GM18861 (cell line): ENCODE measurements at regions not wholly inside any gene's neighbourhood (a gene's known extent, or its start where the extent isn't known, plus 50 kb on each side); places are given as distances from the start of the nearest gene placed in this dataset.

ENCODE experiments used
- ATAC-seq: cut with Tn5 transposase; IDR thresholded peaks from one replicate; pipeline ENCODE4 v1.9.1; 2021; ENCODE audit not compliant: unreplicated experiment

DNA sequence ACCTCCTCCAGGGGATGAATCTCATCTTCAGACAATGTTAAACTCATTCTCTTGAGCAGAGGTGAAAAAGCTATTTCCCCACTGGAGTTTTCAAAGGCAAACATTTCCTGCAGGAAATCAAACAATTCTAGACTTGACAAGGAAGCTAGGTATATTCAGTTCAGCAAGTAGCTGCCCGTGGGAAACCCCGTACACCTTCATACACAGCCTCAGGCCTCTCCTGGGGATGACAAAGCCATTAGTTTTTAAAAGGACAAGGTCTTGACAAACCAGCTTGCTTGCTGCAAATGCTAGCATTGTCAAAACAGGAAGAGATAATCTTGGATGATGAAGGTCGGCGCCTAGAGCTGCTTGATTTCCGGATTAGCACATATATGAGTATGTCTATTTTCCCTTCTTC, 1630.8 kb upstream of the TENM4 start:
- ATAC-seq = no peak

DNA sequence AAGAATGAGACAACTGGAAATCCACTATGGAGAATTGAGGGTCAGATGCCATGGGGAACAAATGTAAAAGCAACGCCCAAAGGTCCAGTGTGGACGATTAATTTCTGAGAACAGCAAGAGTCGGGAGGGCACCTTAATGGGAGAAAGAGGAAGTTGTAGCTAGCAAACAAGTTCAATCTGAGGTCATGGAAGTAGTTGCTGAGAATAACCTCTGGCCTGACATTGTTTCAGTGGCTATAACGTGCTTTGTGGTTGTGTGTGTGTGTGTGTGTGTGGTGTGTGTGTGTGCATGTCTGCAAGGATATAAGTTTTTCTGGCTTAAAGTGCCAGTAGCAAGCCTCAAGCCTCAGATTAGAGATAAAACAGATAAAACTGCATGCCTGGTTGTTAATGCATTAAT, 1630.1 kb upstream of the TENM4 start:
- peak; percentile 93 for ATAC-seq

DNA sequence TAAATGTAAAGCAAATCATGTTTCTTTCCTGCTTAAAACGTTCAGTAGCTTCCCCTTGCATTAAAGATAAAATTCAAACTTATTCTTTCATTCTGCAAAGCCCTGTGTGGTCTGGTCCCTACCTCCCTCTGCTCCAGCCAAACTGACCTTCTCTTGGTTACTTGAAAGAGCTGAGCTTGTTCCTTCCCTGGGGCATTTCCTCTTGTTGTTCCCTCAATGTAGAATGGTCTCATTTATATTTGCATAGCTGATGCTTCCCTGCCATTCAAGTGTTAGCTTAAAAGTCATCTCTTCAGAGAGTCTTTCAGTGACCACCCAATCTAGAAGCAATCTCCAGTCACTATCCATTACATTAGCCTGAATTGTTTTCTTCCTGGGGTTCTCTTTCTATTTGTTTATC, 1618.5 kb upstream of the TENM4 start:
- ATAC-seq = no peak

DNA sequence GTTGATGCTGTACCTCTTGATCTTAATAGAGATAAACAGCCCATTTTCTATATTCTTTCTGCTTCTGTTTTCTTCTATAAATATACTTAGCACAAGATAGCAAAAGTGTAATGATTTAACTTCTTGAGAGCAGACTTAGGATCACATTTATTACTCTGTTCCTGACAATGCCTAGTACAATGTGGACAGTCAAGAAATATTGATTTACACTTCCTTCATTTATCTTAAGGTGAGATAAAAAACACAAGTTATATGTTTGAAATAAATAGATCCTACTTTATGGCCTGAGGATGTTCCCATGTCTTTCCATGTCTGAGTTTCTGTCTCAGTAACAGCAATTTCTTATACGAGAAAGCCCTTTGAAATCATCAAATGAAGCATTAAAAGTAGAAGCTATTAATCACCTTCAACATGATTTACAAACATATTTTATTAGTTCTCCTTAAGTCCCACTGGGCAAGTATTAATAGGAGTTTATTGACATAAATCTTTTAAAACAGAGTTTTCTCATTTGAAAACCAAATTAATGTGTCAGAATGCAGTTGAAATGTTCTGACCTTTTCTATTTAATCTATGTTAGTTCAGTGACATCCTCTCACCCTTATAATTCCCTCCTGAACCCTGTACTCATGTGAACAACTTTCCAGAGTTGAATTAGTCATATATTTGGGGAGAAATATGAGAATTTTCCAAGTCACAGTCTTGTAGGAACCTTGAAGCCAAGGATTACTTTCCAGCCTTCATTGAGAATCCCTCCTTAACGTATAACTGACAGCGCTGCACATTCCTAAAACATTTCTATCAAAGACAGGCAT, 1611.7 kb upstream of the TENM4 start:
- ATAC-seq = no peak

DNA sequence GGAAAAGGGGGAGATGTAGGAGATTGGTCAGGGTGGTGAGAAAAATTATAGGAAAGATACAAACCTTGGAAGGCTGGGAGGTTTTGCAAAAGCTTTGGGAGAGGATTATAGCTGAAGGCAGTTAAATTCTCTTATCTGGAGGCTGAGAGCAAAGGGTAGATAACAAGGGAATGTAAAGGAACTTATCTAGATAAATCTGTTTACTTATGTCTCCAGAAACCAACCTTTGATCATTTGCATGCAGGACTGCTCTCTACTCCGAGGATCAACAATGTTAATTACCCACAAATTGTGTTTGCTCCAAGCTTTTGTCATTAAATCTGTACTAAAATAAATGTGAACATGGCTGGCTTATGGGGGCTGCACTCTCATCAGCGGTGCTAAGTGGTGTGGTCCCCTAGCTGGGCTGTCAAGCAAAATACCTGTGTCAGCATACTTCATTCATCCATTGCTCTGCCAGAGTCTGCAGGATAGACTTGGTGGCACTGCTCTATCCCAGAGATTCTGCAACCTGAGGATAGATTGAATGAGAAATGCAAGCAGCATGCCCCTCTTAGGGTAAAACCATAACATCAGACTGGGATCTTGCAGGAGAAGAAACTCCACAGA, 1599.2 kb upstream of the TENM4 start:
- ATAC-seq = no peak

DNA sequence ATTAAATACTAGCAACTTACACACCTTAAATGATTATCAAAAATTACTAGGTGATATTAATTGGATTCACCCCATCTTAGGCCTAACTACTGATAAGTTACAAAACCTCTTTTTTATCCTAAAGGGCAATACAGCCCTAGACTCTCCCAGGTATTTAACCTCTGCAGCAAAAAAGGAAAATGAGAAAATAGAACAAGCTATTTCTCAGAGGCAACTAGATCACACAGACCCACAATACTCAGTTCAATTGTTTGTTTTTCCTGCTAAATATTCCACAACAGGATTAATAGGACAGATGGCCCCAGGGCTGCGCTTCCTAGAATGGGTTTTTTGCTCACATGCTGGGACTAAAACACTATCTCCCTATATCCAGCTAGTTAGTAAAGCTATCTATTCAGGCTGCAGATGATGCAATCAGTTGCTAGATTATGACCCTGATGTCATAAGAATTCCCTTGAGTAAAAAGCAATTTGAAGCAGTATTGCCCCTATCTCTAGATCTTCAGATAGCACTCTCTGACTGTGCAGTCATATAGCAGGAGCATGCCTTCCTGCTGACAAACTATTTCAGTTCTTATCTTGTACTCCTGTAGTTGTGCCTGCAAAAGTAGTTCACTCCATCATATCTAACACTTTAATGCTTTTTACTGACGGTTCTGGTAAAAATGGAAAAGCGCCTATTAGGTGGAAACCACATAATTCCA, 1595.5 kb upstream of the TENM4 start:
- ATAC-seq = no peak

DNA sequence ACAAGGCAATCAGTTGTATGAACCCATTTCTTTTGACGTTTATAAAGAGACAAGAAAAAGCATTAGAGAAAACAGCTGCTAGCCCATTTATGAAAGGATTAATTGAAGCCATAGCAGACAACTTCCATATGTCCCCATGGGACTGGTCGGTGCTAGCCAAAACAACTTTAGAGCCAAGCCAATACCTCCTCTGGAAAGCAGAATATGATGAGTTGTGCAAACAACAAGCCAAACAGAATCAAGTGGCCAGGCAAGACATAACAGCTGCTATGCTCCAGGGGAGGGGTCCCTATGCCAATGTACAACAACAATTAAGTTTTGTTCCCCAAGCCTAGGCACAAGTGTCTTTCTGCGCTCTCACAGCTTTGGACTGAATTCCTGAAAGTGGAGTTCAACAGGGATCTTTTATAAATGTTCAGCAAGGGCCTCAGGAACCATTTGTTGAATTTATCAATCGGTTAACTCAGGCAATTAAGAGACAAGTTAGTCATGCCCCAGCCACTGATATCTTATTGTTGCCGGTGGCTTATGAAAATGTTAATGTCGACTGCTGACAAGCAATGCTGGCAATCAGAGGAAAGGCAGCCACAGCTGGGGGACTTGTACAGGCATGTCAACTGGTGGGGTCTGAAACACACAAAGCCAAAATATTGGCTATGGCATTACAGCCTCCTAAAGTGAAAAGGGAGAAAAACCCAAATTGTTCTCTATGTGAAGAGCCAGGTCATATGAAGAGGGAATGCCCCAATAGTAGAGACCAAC, 1593.1 kb upstream of the TENM4 start:
- ATAC-seq = no peak

DNA sequence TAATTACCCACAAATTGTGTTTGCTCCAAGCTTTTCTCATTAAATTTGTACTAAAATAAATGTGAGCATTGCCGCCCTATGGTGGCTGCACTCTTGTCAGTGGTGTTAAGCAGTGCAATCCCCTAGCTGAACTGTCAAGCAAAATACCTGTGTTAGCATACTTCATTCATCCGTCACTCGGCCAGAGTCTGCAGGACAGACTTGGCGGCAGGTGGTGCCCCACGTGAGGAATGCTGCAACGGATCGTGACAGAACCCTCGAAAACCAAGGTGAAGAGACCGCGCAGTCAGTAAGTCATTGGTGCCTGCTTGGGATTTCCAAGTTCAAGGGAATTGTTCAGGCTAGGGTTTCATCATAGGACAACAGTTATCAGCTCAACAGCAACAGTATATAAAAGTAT, 1592.1 kb upstream of the TENM4 start:
- no peak for ATAC-seq

DNA sequence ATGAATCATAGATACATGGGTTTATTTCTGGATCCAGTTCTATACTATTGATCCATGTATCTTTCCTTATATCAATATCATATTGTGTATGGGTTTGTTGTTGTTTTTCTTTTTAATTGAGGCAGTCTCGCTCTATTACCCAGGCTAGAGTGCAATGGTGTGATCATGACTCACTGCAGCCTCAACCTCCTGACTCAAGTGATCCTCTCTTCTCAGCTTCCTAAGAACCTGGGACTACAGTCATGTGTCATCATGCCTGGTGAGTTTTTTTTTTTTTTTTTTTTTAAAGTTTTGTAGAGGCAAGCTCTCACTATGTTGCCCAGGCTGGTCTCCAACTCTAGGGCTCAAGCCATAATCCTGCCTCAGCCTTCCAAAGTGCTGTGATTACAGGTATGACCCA, 1589.4 kb upstream of the TENM4 start:
- ATAC-seq = no peak

DNA sequence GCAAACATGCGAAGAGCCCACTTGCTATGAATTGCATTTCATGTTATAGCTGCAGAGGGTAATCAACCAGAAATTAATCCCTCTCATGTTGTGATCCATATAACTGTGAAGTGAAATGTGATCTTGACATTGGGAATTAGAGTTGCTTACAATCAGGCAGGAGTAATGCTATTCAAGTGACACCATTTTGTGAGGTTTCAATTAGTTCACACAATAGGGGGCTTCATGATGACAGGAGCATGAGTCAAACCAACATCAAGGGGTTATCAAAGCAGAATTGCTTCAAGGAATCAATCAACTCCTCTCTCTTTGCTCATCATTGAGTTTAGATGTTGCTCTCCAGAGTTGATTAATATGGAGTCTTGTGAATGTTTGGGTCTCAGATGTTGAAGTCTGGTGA, 1585.2 kb upstream of the TENM4 start:
- no peak for ATAC-seq

DNA sequence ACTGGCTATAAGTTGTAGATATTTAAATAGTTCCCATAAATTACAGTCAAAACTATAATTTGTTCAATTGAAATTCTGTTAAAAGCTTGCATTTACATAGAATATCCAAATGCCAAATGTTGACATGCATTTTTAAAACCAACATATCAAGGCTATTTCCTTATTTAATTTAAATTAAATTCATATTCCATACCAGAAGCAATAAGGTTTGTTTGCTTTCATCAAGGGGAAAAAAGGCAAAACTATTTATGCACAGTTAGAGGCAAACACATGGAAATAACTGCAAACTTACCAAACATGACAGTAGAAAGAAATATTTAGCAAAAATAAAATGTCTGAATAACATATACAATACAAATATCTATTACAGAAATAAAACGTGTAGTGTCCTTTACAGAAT, 1581.2 kb upstream of the TENM4 start:
- no peak for ATAC-seq

DNA sequence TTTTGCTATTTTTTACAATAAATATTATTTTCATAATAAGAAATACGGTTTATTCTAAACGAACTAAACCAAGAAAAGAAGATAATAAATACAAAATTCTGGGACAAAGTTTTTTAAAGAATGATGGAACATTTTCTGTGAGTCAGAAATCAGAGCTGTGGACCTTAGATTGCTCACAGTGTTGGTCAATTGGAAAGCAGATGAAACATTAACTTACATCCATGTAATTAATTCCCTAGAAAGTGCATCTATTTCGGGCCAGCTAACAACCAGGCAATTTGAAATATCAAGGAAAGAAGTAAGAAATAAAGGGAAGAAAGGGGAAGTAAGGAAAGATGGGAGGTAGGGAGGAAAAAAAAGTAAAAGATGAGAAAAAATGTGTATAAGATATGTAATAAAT, 1569.8 kb upstream of the TENM4 start:
- no peak for ATAC-seq

DNA sequence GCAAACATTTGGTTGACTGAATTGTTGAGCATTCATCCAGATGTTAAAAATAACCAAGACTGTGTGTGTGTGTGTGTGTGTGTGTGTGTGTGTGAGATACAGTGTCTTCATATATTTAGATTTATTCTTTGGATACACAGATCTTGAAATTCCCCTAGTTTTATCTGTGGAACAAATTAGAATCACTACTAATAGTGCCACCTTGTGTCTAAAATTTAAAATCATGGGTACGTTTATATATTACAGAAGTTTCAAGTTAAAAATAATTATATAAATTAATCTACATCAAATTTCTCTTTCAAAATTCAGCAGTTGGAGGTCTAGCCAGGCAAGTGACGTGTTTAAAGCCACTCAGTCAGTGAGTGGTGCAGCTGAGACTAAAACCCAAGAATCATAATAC, 1566.2 kb upstream of the TENM4 start:
- no peak for ATAC-seq

DNA sequence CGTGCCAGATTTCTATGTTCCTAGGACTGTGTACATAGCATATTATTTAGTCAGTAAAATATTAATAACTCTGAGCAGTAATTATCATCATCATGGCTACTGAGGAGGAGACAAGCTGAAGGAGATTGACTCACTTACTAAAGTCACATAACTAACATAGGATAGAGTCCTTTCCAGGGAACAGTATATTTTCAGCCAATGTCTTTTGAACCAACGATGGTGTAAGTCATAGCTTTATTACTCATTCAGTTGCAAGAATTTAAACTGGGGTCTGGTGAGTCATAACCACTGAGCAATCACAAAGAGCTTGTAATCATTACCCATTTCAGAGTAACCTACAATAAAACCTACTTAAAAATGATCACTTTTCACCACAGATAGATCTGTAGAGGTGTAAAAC, 1564.8 kb upstream of the TENM4 start:
- peak; percentile 83 for ATAC-seq

DNA sequence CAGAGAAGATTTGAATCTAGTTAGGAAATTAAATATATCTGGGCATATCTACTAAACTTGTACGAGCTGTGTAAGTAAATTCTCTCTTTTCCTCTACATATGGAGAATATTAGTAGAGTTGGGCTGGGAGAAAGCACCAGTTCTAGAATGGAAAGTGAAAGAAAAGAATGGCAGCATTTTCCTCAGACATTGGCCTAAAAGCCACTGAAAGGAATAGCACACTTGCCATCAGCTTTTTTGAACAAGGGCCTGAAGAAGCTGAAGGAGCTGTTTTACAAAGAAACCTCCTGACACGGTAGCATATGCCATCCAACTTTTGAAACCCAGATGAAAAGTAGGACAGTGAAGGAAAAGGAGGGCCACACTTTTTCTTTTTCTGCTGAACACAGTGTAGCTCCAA, 1563.7 kb upstream of the TENM4 start:
- ATAC-seq = no peak

DNA sequence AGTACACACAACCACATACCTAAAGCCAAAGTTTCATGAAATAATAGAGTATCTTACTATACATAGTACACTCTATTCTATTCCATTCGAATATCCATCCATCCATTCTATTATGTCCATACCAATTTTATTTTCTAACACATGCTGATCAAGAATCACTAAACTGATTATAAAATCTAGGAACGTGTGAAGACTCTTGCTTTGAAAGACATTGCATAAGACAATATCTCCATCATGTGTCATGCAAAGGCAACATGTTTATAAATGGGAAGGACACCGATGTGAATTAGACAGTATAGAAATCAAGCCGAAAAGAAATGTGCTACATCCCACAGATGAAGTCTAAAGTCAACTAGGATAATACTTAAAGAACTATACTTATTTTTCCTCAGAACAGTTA, 1561.5 kb upstream of the TENM4 start:
- no peak for ATAC-seq

DNA sequence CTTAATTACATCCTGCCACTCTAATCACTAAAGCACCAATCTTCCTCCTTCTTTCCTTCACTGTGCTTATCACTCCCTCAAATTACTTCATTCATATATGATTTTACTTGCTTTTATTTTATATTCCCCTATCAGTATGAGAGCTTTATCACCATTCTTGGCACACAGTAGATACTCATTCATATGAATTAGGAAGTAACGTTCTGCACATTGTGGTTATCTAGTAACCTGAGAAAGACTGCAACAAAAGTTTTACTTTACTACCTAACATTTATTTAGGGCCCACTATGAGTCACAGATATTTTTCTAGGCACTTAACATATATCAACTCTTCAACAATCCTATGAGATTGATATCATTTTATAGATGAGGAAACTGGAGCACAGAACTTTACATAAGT, 1559.9 kb upstream of the TENM4 start:
- ATAC-seq = no peak

DNA sequence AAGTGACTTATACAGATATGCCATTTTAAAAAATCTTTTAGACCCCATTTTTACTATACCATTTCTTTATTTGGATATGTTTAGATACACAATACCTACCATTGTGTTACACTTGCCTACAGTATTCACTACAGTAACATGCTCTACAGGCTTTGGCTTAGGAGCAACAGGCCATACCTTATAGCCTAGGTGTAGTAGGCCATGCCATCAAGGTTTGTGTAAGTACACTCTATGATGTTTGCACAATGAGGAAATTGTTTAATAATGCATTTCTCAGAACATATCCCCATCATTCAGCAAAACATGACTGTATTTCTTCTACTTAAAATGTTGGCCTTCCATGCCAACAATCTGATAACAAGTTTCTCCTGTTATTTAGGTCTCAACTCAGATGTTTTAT, 1559.5 kb upstream of the TENM4 start:
- no peak for ATAC-seq

DNA sequence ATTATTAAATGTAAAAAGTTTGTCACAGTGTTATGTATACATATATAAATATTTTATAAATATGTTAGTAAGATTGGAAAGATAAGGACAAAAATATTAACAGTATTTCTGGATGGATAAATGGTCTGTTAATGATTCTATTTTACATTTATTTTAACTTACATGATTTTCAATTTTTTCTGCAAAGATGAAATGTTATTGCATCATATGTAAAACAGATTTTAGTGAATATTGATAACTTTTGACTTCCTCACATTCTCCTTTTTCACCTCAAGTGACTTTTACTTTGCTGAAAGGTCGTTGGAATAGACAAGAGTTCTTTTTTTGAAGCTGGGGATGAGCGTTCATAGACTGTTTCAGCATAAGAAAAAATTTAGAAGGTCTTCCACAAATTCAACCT, 1554.7 kb upstream of the TENM4 start:
- no peak for ATAC-seq

DNA sequence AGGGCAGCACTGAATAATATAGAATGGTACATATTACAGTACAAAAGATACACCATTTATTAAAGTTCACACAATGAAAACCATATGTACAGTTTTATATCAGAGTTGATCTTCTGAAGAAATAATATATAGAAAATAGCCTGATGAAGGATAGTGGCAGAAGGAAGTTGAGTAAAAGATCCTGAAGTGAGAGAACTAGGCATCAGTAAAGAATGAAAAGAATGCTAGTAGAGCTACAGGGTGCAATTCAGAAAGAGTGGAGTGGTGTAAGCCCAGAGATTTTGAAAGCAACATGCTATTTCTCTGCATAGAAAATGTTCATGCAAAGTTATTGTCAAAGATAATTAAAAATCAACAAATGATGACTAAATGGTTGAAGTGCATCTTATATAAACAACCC, 1552.7 kb upstream of the TENM4 start:
- ATAC-seq = no peak

DNA sequence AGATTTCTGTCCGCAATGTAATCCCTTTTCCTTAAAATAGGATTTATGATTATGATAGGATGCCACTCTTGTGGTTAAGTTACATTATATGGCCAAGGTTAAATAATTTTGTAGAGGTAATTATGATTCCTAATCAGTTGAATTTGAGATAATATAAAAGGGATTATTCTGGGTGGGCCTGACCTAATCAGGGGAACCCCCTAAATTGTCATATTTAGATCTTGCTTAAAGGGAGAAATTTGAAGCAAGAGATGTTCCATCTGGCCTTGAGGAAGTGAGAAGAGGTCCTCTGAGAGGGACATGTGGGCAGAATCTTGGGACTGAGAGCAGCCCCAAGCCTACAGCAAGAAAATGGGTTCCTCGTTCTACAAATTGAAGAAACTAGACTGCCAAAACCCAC, 1550.1 kb upstream of the TENM4 start:
- ATAC-seq = no peak

DNA sequence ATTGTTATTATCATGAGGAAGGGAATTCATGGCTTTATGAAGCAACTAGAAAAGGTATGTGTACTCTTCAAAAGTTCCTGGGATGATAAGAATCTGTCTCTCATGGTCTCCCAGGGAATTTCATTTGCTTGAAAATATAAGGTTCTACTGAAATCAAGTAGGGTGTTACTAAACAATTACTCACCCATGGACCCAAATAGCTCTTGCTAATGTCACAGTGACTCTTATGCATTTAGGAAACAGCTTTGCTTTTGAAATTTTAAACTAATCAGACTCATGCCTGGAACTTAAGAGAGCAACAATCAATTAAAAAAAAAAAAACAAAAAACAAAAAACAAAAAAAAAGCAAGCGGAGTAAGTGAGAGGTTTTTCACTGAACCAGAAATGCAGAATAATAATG, 1546.3 kb upstream of the TENM4 start:
- ATAC-seq = no peak
